Upper lobe of right lung (tissue), 1 donor: ENCODE measurements at regions not wholly inside any gene's neighbourhood (a gene's known extent, or its start where the extent isn't known, plus 50 kb on each side); places are given as distances from the start of the nearest gene placed in this dataset.
"Not testable (repeated sequence)": the region's sequence is repeated elsewhere in the genome, so short reads cannot be mapped to it uniquely, and the experiment has no call there.

ENCODE experiments used
- ATAC-seq: fragments of 200-7000 bp; cut with Tn5 transposase; one replicate; pipeline ENCODE4 v1.9.1; 2020; ENCODE audit warnings: mild to moderate bottlenecking, moderate library complexity
- DNase-seq: peaks from one replicate; pipeline ENCODE4 v3.0.0-alpha.2; 2020
- H3K27ac ChIP-seq: fragments of 200-600 bp; one replicate; pipeline ENCODE4 v1.8.0; 2022
- H3K27me3 ChIP-seq: fragments of 200-600 bp; one replicate; pipeline ENCODE4 v1.8.0; 2022; ENCODE audit warnings: mild to moderate bottlenecking
- H3K36me3 ChIP-seq: fragments of 200-600 bp; one replicate; pipeline ENCODE4 v1.8.0; 2022
- H3K4me1 ChIP-seq: fragments of 200-600 bp; one replicate; pipeline ENCODE4 v1.8.0; 2022
- H3K4me3 ChIP-seq: fragments of 200-600 bp; one replicate; pipeline ENCODE4 v1.8.0; 2022; ENCODE audit warnings: mild to moderate bottlenecking
- H3K9me3 ChIP-seq: fragments of 200-600 bp; one replicate; pipeline ENCODE4 v1.8.0; 2022
- intact Hi-C: fragments of 100-400 bp; cut with DNase I; formaldehyde crosslinking; loops from one replicate; pipeline ENCODE4 v1.11.0; 2022
- TF ChIP-seq, protein P1 (sequence below): fragments of 200-600 bp; IDR thresholded peaks from one replicate; pipeline ENCODE4 v1.8.0; 2022; ENCODE audit warnings: antibody characterized with exemption
- donor health status: DM: no; HTN: yes; CAD: no; lungs with severe emphysema.

DNA sequence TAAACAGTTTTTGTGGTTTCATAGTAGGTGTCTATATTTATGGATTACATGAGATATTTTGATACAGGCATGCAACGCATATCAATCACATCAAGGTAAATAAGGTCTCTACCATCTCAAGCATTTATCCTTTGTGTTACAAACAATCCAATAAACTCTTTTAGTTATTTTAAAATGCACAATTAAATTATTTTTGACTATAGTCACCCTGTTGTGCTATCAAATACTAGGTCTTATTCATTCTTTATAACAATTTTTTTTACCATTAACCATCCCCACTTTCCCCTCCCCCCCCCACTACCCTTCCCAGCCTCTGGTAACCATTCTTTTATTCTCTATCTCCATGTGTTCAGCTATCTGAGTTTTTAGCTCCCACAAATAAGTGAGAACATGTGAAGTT is 175.7 kb upstream of the FBXO33 start:
- no peak overlapping the region for H3K4me3 ChIP-seq
- H3K36me3 ChIP-seq = no peaks in the 10 kb centered on the region
- no peaks in the 10 kb centered on the region for H3K27me3 ChIP-seq
- H3K9me3 ChIP-seq = no peaks in the 10 kb centered on the region
- no peak overlapping the region for H3K27ac ChIP-seq
- TF ChIP-seq, protein P1, sequence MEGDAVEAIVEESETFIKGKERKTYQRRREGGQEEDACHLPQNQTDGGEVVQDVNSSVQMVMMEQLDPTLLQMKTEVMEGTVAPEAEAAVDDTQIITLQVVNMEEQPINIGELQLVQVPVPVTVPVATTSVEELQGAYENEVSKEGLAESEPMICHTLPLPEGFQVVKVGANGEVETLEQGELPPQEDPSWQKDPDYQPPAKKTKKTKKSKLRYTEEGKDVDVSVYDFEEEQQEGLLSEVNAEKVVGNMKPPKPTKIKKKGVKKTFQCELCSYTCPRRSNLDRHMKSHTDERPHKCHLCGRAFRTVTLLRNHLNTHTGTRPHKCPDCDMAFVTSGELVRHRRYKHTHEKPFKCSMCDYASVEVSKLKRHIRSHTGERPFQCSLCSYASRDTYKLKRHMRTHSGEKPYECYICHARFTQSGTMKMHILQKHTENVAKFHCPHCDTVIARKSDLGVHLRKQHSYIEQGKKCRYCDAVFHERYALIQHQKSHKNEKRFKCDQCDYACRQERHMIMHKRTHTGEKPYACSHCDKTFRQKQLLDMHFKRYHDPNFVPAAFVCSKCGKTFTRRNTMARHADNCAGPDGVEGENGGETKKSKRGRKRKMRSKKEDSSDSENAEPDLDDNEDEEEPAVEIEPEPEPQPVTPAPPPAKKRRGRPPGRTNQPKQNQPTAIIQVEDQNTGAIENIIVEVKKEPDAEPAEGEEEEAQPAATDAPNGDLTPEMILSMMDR = no peak
- ATAC-seq (no peak), DNase-seq (no peak)
- H3K4me1 ChIP-seq = no peaks in the 10 kb centered on the region
- intact Hi-C loops = no loop called here

DNA sequence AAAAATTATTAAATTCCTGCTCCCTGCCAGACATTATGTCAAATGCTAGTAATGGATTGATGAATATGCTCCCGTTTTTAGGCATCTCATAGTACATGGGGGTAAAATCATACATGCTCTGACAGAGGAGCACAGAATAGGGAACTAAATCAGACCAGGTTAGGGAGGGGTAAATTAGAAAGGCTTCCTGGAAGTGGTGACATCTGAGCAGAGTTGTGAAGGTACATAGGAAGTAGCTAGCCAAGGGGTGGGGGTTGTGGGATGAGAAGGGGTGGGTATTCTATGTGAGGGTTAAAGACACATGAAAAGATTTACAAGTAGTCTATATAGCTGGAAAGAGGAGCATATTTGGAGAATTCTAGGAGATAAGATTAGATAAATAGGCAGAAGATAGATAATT is 171.7 kb upstream of the FBXO33 start:
- ATAC-seq (no peak), DNase-seq (no peak)
- Histone ChIP-seq H3K4me3 (no peak overlapping the region), H3K27ac (no peak overlapping the region), H3K9me3 (no peaks in the 10 kb centered on the region), H3K4me1 (no peaks in the 10 kb centered on the region), H3K27me3 (no peaks in the 10 kb centered on the region), H3K36me3 (no peaks in the 10 kb centered on the region)
- intact Hi-C loops = no loop called here
- TF ChIP-seq, protein P1 = no peak

DNA sequence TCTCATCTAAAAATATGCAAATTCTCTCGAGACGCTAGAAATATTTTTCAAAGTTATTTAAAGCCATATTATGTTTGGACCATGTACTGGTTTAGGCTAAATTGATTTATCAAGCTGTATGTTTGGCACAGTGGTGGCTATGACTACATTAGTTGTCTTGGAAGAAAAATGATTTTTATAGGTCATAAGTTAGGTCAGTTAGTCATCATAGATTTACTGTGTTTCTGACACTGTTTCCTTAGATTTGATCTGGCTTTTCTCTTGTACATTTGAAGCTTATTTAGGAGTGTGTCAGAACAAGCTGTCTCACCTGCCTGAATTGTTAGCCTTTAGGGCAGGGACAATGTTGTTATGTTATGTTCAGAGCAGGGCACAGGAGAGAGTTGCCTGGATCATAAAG is 161.1 kb upstream of the FBXO33 start:
- ATAC-seq = no peak
- no peaks in the 10 kb centered on the region for H3K36me3 ChIP-seq
- intact Hi-C loops = no loop called here
- H3K27me3 ChIP-seq = no peaks in the 10 kb centered on the region
- H3K4me3 ChIP-seq = no peak overlapping the region
- no peak for DNase-seq
- TF ChIP-seq, protein P1 = no peak
- H3K27ac ChIP-seq = no peak overlapping the region
- H3K4me1 ChIP-seq = no peaks in the 10 kb centered on the region
- H3K9me3 ChIP-seq = no peaks in the 10 kb centered on the region

DNA sequence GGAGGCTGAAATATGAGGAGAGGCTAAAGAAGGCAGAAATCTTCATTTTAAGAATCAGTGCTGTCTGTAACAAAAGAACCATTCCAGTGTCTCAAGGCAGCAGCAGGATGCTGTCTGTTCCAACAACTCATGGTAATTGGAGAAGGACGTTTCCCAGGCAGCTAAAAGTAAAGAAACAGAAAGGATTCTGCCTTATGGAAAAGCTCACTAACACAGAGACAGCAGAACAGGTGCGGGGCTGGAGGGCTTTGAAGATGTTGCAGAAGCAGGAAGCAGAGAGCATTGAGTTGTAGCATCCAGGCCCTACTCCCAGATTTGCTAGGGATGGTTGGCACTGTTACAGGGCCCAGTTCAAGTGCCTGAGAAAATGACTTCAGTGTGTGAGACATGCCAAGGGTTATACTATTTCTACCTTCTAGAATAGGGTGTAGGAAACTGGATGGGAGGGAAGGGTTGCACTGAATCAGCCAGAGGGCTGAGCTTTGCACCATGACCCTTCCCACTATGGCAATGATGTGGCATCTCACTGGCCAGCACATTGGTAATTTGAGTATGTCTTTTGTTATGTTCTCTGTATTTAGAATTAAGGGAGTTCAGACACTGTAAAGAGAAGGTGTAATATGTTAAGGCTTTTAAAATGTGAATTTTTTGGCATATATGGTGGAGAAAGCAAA is 160.0 kb upstream of the FBXO33 start:
- intact Hi-C loops = no loop called here
- Histone ChIP-seq H3K4me1 (no peaks in the 10 kb centered on the region), H3K27me3 (no peaks in the 10 kb centered on the region), H3K27ac (no peak overlapping the region), H3K9me3 (no peaks in the 10 kb centered on the region), H3K36me3 (no peaks in the 10 kb centered on the region), H3K4me3 (no peak overlapping the region)
- ATAC-seq (no peak), DNase-seq (no peak)
- TF ChIP-seq, protein P1 = no peak

DNA sequence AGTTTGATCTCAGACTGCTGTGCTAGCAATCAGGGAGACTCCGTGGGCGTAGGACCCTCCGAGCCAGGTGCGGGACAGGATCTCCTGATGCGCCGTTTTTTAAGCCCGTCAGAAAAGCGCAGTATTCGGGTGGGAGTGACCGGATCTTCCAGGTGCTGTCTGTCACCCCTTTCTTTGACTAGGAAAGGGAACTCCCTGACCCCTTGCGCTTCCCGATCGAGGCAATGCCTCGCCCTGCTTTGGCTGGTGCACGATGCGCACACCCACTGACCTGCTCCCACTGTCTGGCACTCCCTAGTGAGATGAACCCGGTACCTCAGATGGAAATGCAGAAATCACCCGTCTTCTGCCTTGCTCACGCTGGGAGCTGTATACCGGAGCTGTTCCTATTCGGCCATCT is 157.6 kb upstream of the FBXO33 start:
- intact Hi-C loops, ATAC-seq, H3K36me3 ChIP-seq, H3K27ac ChIP-seq, H3K4me3 ChIP-seq, H3K4me1 ChIP-seq, H3K27me3 ChIP-seq, DNase-seq, H3K9me3 ChIP-seq: not testable (repeated sequence)

DNA sequence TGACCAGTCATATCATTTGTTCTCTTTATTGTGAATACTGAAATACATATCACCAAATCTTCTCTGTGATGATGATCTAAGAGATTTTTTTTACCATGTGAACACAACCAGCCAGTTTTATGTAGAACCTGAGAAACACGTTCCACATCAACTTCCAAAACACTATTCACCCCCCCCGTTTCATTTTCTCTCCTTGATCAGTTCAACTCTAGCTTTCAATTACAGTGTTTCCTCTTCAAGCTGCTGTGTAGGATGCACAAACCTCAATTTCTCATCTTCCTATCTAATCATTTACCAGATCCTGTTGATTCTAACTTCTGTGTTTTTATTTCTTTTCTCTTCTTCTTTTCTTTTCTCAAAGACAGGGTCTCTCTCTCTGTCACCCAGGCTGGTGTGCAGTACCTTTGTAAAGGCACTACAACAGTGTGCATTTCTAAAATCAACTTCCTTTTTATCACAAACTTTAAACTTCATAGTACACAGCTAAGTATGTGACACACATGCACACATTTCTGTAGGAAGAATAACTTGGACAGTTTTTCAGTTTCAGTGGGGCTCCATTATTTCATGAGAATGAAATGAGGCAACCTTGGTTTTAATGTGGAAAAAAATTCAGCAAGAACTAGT is 149.9 kb upstream of the FBXO33 start:
- no peaks in the 10 kb centered on the region for H3K9me3 ChIP-seq
- TF ChIP-seq, protein P1 = no peak
- H3K4me1 ChIP-seq = no peaks in the 10 kb centered on the region
- no peak for ATAC-seq
- no peak for DNase-seq
- no peaks in the 10 kb centered on the region for H3K27me3 ChIP-seq
- H3K36me3 ChIP-seq = no peaks in the 10 kb centered on the region
- intact Hi-C loops = no loop called here
- H3K27ac ChIP-seq = no peak overlapping the region
- no peak overlapping the region for H3K4me3 ChIP-seq
